Breast epithelium (tissue), 3 donors: ENCODE measurements at regions not wholly inside any gene's neighbourhood (a gene's known extent, or its start where the extent isn't known, plus 50 kb on each side); places are given as distances from the start of the nearest gene placed in this dataset.

Source experiments
- POLR2A ChIP-seq: fragments of 450-650 bp; IDR thresholded peaks from one replicate; pipeline ENCODE4 v1.6.1; 2016; ENCODE audit warnings: antibody characterized with exemption, mild to moderate bottlenecking, moderate library complexity
- POLR2AphosphoS5 ChIP-seq, 3 donors: sonication (generic); formaldehyde crosslinking; IDR thresholded peaks; one replicate each; pipeline ENCODE4 v1.6.1; 2017; ENCODE audit warnings: antibody characterized with exemption in 3 of 3
- TF ChIP-seq, protein P1 (sequence below), 3 donors: fragments of 450-650 bp; IDR thresholded peaks; one replicate each; pipeline ENCODE4 v1.5.1; 2016 to 2017; ENCODE audit warnings: antibody characterized with exemption in 3 of 3, mild to moderate bottlenecking in 3 of 3, moderate library complexity in 3 of 3

DNA sequence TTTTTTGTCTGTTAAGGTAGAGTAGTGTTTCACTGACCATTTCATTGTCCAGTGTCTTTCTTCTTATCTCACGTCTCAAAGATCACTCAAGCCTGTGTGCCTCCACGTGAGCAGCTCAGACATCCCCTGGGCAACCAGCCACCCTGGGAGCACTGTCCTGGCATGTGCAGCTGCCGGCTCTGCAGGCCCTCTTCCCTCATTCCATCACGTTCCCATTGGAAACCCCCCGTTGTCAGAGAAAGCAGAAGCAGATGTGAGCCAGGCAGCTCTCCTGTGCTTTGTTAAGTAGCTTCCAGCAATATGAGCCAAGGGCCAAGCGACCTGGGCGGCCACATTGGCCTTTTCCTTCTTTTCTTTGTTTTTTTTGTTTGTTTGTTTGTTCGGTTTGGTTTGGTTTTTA, 233.2 kb upstream of the SYNDIG1 start:
- TF ChIP-seq, protein P1, sequence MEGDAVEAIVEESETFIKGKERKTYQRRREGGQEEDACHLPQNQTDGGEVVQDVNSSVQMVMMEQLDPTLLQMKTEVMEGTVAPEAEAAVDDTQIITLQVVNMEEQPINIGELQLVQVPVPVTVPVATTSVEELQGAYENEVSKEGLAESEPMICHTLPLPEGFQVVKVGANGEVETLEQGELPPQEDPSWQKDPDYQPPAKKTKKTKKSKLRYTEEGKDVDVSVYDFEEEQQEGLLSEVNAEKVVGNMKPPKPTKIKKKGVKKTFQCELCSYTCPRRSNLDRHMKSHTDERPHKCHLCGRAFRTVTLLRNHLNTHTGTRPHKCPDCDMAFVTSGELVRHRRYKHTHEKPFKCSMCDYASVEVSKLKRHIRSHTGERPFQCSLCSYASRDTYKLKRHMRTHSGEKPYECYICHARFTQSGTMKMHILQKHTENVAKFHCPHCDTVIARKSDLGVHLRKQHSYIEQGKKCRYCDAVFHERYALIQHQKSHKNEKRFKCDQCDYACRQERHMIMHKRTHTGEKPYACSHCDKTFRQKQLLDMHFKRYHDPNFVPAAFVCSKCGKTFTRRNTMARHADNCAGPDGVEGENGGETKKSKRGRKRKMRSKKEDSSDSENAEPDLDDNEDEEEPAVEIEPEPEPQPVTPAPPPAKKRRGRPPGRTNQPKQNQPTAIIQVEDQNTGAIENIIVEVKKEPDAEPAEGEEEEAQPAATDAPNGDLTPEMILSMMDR (IDR thresholded peaks at IDR 0.05): no peak
- TF ChIP-seq POLR2A: no peak
- TF ChIP-seq POLR2AphosphoS5 (IDR thresholded peaks at IDR 0.05): no peak
